CD4-positive, alpha-beta T cell treated with Interleukin-4 for 4 hours (primary cell): ENCODE measurements at regions not wholly inside any gene's neighbourhood (a gene's known extent, or its start where the extent isn't known, plus 50 kb on each side); places are given as distances from the start of the nearest gene placed in this dataset.

Experiments used
- DNase-seq: peaks from one replicate; pipeline ENCODE4 v3.0.0-alpha.2; 2020

DNA sequence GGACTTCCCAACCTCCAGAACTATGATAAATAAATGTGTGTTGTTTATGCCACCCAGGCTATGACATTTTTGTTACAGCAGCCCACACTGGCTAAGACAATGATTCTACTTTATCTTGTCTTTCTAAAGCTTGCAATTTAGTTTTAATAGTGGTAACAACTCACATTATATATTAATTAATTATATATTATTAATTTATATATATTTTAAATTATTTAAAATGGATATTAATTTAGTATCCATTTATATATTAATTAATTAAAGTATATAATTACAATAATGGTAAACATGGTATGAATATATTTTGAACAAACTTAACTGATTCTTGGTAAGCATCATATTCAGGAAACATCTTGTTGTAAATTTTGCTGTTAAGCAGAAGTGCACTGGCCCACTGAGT, 863.9 kb downstream of the MCTP2 start:
- no peak for DNase-seq

GRCh38 chr15:95096651-95097050, 865.3 kb downstream of the MCTP2 start:
- no peak for DNase-seq

- no peak for DNase-seq
Measured at GRCh38 chr15:95097361-95097760, 866.0 kb downstream of the MCTP2 start.

- no peak for DNase-seq
Measured at GRCh38 chr15:95105229-95105628, 873.9 kb downstream of the MCTP2 start.

DNA sequence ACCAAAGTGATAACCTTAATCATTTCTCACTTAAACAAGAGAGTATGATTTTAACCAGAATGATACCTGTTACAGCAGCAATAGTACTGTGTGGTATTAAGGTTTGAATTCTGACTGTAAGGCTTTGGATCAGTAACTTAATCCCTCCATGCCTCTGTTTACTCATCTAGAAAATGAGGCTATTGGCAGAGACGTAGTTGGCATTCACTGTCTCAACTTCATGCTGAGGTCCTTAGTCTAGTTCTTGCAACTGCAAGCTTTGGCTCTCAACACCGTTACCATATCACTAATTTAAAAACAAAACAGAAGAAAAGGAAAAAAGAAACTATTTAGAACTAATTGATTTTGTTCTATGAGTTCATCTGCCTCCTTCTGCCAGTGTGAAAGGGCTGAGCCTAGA, 875.4 kb downstream of the MCTP2 start:
- no peak for DNase-seq

DNA sequence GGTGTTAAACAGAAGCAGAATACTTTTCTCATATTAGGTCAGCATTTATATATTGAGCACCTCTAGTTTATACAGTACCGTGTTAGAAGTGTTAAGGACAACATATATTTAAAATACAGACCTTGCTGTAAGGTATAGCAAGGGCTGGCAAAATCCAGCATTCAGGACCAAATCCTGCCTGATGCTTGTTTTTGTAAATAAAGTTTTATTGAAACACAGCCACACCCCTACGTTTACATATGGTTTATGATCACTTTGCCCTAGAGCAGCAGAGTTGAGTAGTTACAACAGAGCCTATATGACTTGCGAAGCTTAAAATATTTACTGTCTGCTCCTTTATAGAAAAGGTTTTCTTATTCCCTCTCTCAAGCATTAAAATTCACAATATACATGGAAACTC, 877.3 kb downstream of the MCTP2 start:
- DNase-seq: no peak

GRCh38 chr15:95111969-95112368, 880.6 kb downstream of the MCTP2 start:
- DNase-seq: no peak

DNA sequence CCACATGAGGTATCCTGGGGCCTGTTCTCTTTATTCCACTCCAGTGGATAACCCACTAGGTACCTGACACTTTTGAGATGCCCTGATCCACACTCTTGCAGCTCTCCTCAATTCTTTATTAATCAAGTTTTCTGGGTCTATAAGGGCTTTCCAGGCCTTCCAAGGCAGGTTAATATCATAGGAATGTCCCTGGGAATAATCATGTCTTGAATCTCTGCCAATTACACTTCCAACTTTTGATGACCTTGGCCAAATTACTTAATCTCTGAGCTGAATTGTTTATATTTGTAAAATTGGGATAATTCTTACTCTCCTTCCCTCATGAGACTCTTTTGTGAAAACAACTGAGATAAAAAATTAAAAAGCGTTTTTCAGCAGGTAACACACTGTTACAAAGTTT, 881.7 kb downstream of the MCTP2 start:
- no peak for DNase-seq

DNA sequence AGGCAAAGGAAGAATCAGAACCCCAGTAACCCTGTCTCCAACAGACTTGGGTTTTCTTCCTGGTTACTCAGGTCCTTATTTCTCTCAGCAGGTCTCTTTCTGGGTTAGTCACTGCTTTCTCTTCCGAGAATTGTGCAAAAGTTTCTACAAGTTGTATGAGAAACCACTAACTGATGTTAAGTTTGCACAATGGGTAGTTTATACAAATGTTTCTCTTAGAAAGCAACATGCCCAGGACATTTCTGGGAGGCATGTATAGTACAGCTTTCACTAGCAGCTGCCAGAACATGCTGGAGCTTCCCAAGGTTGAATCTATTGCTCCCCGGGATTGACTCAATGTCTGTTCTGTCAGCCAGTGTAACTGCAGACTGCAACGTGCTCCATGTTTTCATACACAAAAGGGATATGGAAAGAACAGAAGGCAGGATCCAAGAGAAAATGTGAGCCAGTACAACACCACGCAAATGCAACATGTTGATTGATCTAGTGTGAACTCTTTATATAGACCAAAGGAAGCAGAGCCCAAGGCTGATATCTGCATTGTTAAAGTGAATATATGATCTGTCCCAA, 887.8 kb downstream of the MCTP2 start:
- no peak for DNase-seq

DNA sequence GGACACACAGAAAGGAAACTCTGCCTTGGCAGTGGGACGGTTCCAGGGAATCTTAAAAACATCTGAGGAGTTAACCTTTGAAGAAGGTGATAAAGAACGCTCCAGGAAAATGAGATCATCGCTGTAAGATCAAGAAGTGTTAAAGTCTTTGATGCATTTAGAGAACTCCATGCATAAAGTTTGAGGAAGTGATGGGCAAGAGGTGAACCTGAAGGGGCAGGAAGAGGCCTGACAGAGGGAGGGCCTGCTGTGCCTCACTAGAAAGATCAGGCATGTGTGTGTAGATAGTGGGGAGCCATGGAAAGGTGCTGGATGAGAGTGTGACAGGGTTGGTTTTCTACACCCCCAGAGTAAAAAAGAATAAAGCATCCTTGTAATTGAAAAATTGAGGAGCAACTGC, 889.2 kb downstream of the MCTP2 start:
- DNase-seq: no peak

DNA sequence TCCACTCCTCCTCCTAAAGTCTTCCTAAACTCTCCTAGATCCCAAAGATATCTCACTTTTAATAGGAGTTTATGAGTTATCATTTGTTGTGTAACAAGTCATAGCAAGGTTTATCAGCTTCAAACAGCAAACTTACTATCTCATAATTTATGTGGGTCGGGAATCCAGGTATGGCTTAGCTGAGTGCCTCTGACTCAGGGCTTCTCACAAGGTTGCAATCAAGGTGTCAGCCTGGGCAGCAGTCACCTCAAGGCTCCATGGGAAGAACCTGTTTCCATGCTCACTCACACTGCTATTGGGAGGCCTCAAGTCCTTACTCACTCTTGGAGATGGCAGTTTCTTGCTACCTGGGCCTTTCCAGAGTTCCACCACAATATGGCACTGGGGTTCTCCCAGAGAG, 889.8 kb downstream of the MCTP2 start:
- no peak for DNase-seq

GRCh38 chr15:95125803-95126202, 894.4 kb downstream of the MCTP2 start:
- no peak for DNase-seq

DNA sequence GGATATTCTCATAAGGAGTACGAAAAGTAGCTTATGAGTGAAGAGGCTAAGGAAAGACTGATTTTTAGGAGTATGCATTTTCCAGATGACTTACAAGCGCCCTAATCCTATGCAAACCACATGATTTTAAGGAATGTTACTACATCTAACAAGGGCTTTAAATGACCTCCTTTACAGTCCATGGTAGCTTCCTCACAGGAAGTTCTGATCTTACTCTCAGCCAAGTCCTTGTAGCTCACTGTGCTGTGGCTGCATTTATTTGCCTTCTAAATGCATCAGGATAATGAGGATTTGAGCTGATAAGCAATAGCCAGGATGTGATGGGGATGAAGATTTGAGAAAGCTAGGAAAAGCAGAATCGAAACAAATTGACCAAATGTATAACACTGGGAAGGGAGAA, 896.0 kb downstream of the MCTP2 start:
- DNase-seq: no peak

GRCh38 chr15:95129574-95129973, 898.2 kb downstream of the MCTP2 start:
- no peak for DNase-seq

- no peak for DNase-seq
Measured at GRCh38 chr15:95131131-95131556, 899.8 kb downstream of the MCTP2 start.

DNA sequence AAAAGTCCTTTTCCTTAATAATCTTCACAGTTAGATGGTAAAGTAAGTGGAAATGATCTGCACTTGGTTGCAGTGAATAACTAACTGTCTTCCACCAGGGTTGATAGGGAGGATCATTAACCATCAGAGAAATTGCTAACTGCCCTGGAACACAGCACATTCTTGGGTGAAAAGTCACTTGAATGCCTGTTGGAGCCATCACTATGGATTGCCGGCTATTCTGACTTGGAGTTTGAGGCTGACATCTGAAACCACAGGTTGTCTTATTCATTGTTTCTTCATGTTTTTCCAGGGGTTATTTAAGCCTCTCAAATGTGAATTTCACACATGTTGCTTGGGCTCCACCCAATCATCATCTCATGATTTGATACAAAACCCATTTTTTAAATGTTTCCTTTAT, 901.4 kb downstream of the MCTP2 start:
- DNase-seq: no peak

DNA sequence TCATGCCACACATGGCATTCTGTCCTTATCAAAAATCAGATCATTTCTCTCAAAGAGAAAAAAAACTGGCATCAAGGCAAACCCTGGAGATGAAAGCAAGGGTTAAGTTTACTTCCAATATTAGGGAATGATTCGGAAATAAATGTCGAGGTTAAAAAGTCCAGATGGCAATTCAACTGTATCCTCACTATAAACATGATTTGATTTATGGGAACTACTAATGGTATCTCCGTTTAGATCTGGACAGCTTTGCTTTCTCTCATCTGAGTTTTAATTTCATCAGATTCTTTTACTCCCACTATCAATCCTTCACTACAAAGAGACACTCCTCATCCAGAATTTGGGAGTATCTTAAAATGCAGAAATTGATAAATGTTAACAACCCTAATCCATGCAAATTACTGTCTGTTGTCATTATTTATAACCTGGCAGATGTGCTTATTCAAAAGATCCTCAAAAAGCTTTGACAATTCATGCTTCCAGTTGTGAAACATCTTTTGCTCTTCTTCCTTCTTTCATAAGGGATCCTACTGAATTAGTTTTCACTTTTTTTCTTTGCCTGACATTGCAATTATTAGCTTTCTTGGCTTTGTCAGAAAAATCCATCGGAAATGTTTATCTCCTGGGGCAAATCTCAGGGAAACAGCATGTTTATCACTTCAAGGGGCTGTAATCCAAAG, 903.2 kb downstream of the MCTP2 start:
- DNase-seq: no peak

DNA sequence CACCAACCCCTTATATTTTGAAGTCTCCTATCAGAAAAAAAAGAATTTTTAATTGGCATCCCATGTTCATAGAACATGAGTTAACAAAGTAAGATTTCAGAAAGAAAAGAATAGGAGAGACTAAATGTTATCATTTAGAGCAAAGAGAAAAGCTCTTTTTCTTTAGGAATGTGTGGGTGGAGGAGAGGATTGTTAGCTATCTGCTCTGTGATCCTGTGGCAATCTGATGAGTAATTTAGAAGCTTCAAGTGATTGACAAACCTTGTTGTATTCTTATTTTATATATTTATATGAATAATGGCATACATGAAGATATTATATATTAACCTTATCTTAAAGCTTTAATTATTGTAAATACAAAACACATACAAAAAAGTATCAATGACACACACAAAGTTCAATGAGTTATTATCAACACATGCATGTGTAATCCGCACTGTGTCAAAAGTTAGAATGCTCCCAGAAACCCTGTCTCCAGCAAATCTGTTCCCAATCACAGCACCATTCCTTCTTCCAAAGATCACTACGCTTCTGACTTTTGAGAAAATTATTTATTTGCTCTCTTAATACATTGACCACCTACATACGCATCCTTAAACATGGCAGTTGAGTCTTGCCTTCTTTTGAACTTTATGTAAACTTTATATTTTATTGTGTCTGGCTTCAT, 907.4 kb downstream of the MCTP2 start:
- no peak for DNase-seq

GRCh38 chr15:95141486-95141885, 910.1 kb downstream of the MCTP2 start:
- DNase-seq: no peak

DNA sequence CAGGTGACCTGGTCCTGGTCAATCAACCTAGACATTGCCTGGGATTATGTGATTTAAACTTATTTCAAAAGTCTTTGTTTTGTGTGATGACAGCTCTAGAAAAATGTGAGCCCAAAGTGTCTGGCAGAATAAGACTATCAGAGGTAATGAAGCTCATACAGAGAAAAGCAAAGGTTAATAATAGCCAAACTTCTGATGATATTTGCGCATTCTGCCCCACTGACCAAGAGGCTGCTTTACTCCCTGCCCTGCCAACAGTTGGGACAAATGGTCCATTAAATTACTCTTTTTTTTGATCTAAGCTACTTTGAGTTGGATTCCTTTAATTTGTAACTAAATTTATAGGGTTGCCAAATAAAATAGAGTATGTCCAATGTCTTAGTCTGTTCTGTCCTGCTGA, 911.2 kb downstream of the MCTP2 start:
- no peak for DNase-seq

DNA sequence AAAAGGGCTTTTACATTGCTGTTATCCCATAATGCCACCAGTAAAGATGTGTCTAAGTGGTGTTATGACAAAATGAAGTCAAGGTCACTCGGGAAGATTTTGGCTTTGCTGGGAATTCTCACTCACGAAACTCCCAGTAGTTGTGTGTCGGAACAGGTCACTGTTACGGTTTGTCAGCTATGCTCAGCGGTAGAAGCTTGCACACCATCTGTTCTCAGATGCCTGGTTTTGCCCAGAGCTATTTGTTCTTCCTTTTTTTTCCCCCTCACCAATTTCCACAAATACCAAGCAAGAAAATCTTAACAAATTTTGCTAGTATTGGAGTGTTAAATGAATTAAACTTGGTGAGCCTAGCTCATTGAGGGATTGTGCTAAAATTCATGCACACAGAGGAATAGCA, 915.1 kb downstream of the MCTP2 start:
- DNase-seq: no peak

- no peak for DNase-seq
Measured at GRCh38 chr15:95148183-95148582, 916.8 kb downstream of the MCTP2 start.

DNA sequence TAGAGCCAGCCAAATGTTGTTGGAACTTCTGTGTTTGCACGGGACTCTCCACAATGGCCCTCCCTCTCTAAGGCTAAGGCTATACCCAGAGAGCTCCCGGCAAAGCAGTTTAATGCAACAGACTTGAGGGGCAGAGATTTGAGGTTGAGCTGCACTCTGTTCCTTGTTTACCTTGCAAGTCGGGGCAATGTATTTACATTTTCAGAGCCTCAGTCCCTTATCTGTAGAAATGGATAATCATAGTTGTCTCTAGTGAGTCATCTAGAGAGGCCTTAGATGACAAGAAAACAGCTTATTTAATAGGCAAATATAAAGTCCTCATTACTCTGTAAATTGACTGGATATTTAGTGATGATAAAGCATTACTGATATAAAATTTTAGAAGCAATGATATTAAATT, 917.7 kb downstream of the MCTP2 start:
- no peak for DNase-seq

DNA sequence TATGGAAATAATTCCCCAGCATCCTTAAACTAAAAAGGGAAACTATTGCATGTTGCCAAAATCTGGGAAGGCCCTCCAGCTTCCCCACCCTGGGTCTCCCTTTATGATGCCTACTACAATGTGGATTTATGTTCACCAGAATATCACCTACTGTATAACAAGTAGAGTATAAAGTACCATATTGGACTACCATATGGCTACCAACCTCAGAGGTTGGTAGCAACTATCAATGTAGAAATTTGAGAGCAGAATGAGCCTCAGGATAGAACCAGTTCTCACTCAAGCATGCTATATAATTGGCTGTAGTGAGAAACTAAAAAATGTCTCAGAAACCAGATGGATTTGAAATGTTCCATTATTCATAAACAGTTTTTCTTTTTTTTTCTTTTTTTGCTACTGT, 918.4 kb downstream of the MCTP2 start:
- no peak for DNase-seq

- DNase-seq: no peak
Measured at GRCh38 chr15:95150466-95150865, 919.1 kb downstream of the MCTP2 start.
